PC-3 (cell line): ENCODE measurements at regions not wholly inside any gene's neighbourhood (a gene's known extent, or its start where the extent isn't known, plus 50 kb on each side); places are given as distances from the start of the nearest gene placed in this dataset.
"Not testable (repeated sequence)": the region's sequence is repeated elsewhere in the genome, so short reads cannot be mapped to it uniquely, and the experiment has no call there.

Experiments
- CTCF ChIP-seq: fragments of 300-600 bp; sonication (generic); conservative IDR thresholded peaks from 2 replicates; pipeline ENCODE4 v1.5.1; 2017; ENCODE audit warnings: antibody characterized with exemption, low read depth, mild to moderate bottlenecking, low read length
- EZH2 ChIP-seq: fragments of 300-600 bp; sonication (generic); IDR thresholded peaks from one replicate; pipeline ENCODE4 v1.6.1; 2017; ENCODE audit warnings: antibody characterized with exemption, mild to moderate bottlenecking, low read length; ENCODE audit not compliant: unreplicated experiment
- EZH2phosphoT487 ChIP-seq: fragments of 300-600 bp; sonication (generic); IDR thresholded peaks from 2 replicates; pipeline ENCODE4 v1.6.1; 2018; ENCODE audit warnings: mild to moderate bottlenecking, antibody characterized with exemption, low read length, borderline replicate concordance

- not testable (repeated sequence) for TF ChIP-seq EZH2, EZH2phosphoT487, CTCF
Observed at GRCh38 chr14:101311186-101311585, 250.1 kb upstream of the DIO3 start.
